Keratinocyte (primary cell): ENCODE measurements at regions not wholly inside any gene's neighbourhood (a gene's known extent, or its start where the extent isn't known, plus 50 kb on each side); places are given as distances from the start of the nearest gene placed in this dataset.

ENCODE experiments used
- DNase-seq: peaks from one replicate; pipeline ENCODE4 v3.0.0-alpha.2; 2011; ENCODE audit warnings: low read depth, missing footprints, low spot score
- FAIRE-seq: peaks from 2 replicates; lab custom pipeline; 2011; peaks lifted over from hg19 to GRCh38; lab: Jason Lieb, UNC
- H2AFZ ChIP-seq: 2 replicates; pipeline ENCODE4 v1.6.0; 2012; ENCODE audit warnings: low read length, control low read depth, inconsistent platforms; ENCODE audit not compliant: control insufficient read depth
- H3K27ac ChIP-seq: 2 replicates; pipeline ENCODE4 v1.5.1; 2011; ENCODE audit warnings: low read length; ENCODE audit not compliant: control insufficient read depth, insufficient read depth
- H3K27me3 ChIP-seq: 3 replicates; pipeline ENCODE4 v1.6.0; 2011; ENCODE audit warnings: low read length; ENCODE audit not compliant: control insufficient read depth, insufficient read depth; ENCODE audit errors: extremely low read depth
- H3K36me3 ChIP-seq, 2 experiments: 2 replicates in 1 of 2; 3 replicates in 1 of 2; pipeline ENCODE4 v1.5.1; 2011; ENCODE audit warnings: low read length in 2 of 2, mild to moderate bottlenecking in 1 of 2; ENCODE audit not compliant: control insufficient read depth in 2 of 2, insufficient read depth in 2 of 2; ENCODE audit errors: extremely low read depth in 1 of 2
- H3K4me1 ChIP-seq: 3 replicates; pipeline ENCODE4 v1.5.1; 2011; ENCODE audit warnings: low read length; ENCODE audit not compliant: control insufficient read depth, insufficient read depth; ENCODE audit errors: extremely low read depth
- H3K4me2 ChIP-seq: 3 replicates; pipeline ENCODE4 v1.6.0; 2011; ENCODE audit warnings: low read depth, low read length; ENCODE audit not compliant: control insufficient read depth, insufficient read depth; ENCODE audit errors: extremely low read depth
- H3K4me3 ChIP-seq, 3 experiments: fragments of 200-600 bp in 1 of 3; sonication (generic) in 1 of 3; 2 replicates in 2 of 3; 3 replicates in 1 of 3; pipeline ENCODE4 v1.5.1; 2011 to 2016; ENCODE audit warnings: low read length in 3 of 3, mild to moderate bottlenecking in 3 of 3, control low read depth in 2 of 3, inconsistent platforms in 1 of 3, low read depth in 1 of 3, mixed read lengths in 1 of 3, mixed run types in 1 of 3, moderate library complexity in 1 of 3; ENCODE audit not compliant: control insufficient read depth in 2 of 3, insufficient read depth in 2 of 3; ENCODE audit errors: extremely low read depth in 1 of 3
- H3K79me2 ChIP-seq: 2 replicates; pipeline ENCODE4 v1.6.0; 2012; ENCODE audit warnings: low read length; ENCODE audit not compliant: control insufficient read depth, insufficient read depth
- H3K9ac ChIP-seq: 3 replicates; pipeline ENCODE4 v1.6.0; 2011; ENCODE audit warnings: low read length; ENCODE audit not compliant: control insufficient read depth, insufficient read depth; ENCODE audit errors: extremely low read depth
- H3K9me1 ChIP-seq: 3 replicates; pipeline ENCODE4 v1.6.0; 2011; ENCODE audit warnings: low read length; ENCODE audit not compliant: control insufficient read depth, insufficient read depth; ENCODE audit errors: extremely low read depth
- H3K9me3 ChIP-seq: 2 replicates; pipeline ENCODE4 v1.5.1; 2012; ENCODE audit warnings: low read depth, low read length; ENCODE audit not compliant: control insufficient read depth
- H4K20me1 ChIP-seq: 3 replicates; pipeline ENCODE4 v1.6.0; 2011; ENCODE audit warnings: low read length; ENCODE audit not compliant: control insufficient read depth, insufficient read depth; ENCODE audit errors: extremely low read depth
- CTCF ChIP-seq, 3 experiments: IDR thresholded peaks in 1 of 3; conservative IDR thresholded peaks in 1 of 3; optimal IDR thresholded peaks in 1 of 3; 2 replicates in 2 of 3; 3 replicates in 1 of 3; pipeline versions ENCODE3 to v1.5.1; 2011; ENCODE audit warnings: low read length in 3 of 3, mild to moderate bottlenecking in 3 of 3, moderate library complexity in 2 of 3, control low read depth in 1 of 3, inconsistent platforms in 1 of 3; ENCODE audit not compliant: insufficient read depth in 2 of 3; ENCODE audit errors: extremely low read depth in 1 of 3
- EZH2 ChIP-seq: IDR thresholded peaks from one replicate; pipeline ENCODE4 v1.6.1; 2012; ENCODE audit warnings: inconsistent platforms, mild to moderate bottlenecking, low read length, moderate library complexity
- dilution Hi-C: fragments of 300-500 bp; cut with MboI; formaldehyde crosslinking; loops from one replicate; pipeline ENCODE4 v1.7.0; 2020; ENCODE audit warnings: low sequenced_read_pairs; ENCODE audit not compliant: extremely low pct_ligation_motif_present

GRCh38 chr7:13603016-13603415 is 386.4 kb downstream of the ETV1 start:
- no peaks in the 10 kb centered on the region for H3K79me2 ChIP-seq
- no peak for DNase-seq
- H3K36me3 ChIP-seq = no peaks in the 10 kb centered on the region
- H3K9me3 ChIP-seq = no peaks in the 10 kb centered on the region
- TF ChIP-seq EZH2 (no peak), CTCF (optimal IDR thresholded peaks at IDR 0.05 in 1 of 3, IDR thresholded peaks at IDR 0.05 in 1 of 3, conservative IDR thresholded peaks at IDR 0.05 in 1 of 3; ENCODE audit: extremely low read depth in 1 of 3, insufficient read depth in 2 of 3, low read length in 3 of 3) (no peak)
- peaks cover 16% of the 10 kb centered on the region for H3K4me1 ChIP-seq
- no peak overlapping the region for H2AFZ ChIP-seq
- no peak overlapping the region for H3K27ac ChIP-seq
- H3K27me3 ChIP-seq = no peaks in the 10 kb centered on the region
- no peak overlapping the region for H3K9ac ChIP-seq
- no peak overlapping the region for H3K4me3 ChIP-seq
- dilution Hi-C loops = no loop called here
- FAIRE-seq = no peak
- peak overlapping the region; percentile 56 for H3K4me2 ChIP-seq
- H3K9me1 ChIP-seq = no peaks in the 10 kb centered on the region
- H4K20me1 ChIP-seq = no peaks in the 10 kb centered on the region

GRCh38 chr7:13603661-13604060 is 385.8 kb downstream of the ETV1 start:
- peak overlapping the region; percentile 62 for H3K27ac ChIP-seq
- no peaks in the 10 kb centered on the region for H3K9me3 ChIP-seq
- FAIRE-seq (peak; percentile 80), DNase-seq (peak; percentile 41)
- dilution Hi-C loops = no loop called here
- H2AFZ ChIP-seq = no peak overlapping the region
- no peaks in the 10 kb centered on the region for H3K9me1 ChIP-seq
- H3K79me2 ChIP-seq = no peaks in the 10 kb centered on the region
- no peak overlapping the region for H3K9ac ChIP-seq
- no peaks in the 10 kb centered on the region for H4K20me1 ChIP-seq
- no peak for TF ChIP-seq CTCF (optimal IDR thresholded peaks at IDR 0.05 in 1 of 3, IDR thresholded peaks at IDR 0.05 in 1 of 3, conservative IDR thresholded peaks at IDR 0.05 in 1 of 3; ENCODE audit: extremely low read depth in 1 of 3, insufficient read depth in 2 of 3, low read length in 3 of 3)
- no peak for TF ChIP-seq EZH2
- peak overlapping the region; percentile 56 for H3K4me2 ChIP-seq
- H3K27me3 ChIP-seq = no peaks in the 10 kb centered on the region
- H3K4me1 ChIP-seq = peaks cover 16% of the 10 kb centered on the region
- H3K4me3 ChIP-seq = no peak overlapping the region
- no peaks in the 10 kb centered on the region for H3K36me3 ChIP-seq
